Fibroblast of lung (primary cell): ENCODE measurements at regions not wholly inside any gene's neighbourhood (a gene's known extent, or its start where the extent isn't known, plus 50 kb on each side); places are given as distances from the start of the nearest gene placed in this dataset.

Experiments
- EZH2 ChIP-seq: IDR thresholded peaks from 2 replicates; pipeline ENCODE4 v1.5.1; 2012; ENCODE audit warnings: low read length, control low read depth, mild to moderate bottlenecking; ENCODE audit errors: missing control alignments
- TF ChIP-seq, protein P1 (sequence below), 2 donors: IDR thresholded peaks in 1 of 2; conservative IDR thresholded peaks in 1 of 2; 1 replicate in 1 of 2; 2 replicates in 1 of 2; pipeline ENCODE4 v1.5.1; 2011 to 2012; ENCODE audit warnings: low read length in 2 of 2, control low read depth in 1 of 2, inconsistent platforms in 1 of 2, low read depth in 1 of 2, mild to moderate bottlenecking in 1 of 2

DNA sequence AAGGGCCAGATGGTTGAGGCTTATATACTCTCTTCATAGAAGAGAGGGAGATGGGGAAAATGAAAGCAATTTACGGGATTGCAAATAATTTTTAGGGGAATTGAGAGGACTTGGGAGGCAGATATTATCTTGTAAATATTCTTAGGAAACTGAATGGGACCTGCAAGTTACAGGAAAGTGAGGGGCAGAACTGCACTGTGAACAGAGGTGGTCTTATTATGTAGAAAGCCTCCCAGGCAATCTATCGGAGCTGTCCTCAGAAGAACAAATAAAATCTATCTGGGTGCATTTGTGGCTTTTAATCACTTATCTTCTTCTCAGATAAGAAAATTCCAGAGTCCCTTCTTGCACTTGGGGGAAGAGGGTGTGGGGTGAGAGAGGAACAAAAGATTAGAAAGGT, 223.5 kb downstream of the RHOU start:
- TF ChIP-seq, protein P1, sequence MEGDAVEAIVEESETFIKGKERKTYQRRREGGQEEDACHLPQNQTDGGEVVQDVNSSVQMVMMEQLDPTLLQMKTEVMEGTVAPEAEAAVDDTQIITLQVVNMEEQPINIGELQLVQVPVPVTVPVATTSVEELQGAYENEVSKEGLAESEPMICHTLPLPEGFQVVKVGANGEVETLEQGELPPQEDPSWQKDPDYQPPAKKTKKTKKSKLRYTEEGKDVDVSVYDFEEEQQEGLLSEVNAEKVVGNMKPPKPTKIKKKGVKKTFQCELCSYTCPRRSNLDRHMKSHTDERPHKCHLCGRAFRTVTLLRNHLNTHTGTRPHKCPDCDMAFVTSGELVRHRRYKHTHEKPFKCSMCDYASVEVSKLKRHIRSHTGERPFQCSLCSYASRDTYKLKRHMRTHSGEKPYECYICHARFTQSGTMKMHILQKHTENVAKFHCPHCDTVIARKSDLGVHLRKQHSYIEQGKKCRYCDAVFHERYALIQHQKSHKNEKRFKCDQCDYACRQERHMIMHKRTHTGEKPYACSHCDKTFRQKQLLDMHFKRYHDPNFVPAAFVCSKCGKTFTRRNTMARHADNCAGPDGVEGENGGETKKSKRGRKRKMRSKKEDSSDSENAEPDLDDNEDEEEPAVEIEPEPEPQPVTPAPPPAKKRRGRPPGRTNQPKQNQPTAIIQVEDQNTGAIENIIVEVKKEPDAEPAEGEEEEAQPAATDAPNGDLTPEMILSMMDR (conservative IDR thresholded peaks at IDR 0.05 in 1 of 2, IDR thresholded peaks at IDR 0.05 in 1 of 2; ENCODE audit: low read depth in 1 of 2, low read length in 2 of 2) = no peak
- TF ChIP-seq EZH2 = no peak
